ENCODE measurements at regions not wholly inside any gene's neighbourhood (a gene's known extent, or its start where the extent isn't known, plus 50 kb on each side); places are given as distances from the start of the nearest gene placed in this dataset.
A peak's percentile ranks its signal among the peaks of the same experiment; 100 is the strongest.

DNA sequence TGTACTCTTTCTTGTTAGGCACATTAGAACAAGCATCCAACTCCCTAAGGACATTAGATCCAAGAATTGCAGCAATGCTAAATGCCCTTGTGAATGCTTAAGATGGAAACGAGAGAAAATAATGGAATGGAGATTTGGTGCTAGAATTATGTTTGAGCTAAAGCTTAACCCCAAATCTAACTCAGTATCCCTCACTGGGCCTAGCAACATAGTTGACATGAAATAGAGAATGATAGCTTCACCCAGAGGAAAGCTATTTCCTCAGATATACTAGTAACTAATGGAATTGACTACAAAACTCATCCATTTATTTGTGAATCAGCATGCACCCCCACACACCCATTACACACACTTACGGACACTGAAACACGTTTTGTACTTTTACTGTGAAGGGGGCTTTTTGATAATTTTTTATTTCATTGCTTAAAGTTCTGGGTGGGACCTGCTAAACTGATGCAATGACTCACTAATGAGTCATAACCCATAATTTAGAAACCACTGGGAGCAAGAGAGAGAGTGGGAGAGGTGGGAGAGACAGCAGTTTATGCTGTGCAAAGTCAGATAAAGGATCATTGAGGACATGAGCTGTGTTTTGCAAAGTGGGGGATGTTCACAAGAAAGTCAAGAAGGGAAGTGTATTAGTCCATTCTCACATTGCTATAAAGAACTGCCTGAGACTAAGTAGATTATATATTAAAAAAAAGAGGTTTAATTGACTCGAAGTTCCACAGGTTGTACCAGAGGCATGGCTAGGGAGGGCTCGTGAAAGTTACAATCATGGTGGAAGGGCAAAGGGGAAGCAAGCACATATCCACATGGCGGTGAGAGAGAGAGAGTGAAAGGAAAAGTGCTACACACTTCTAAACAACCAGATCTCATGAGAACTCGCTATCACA lies 382.7 kb downstream of the SFMBT2 start (continued):
- TF ChIP-seq ZNF57 (CRISPR knock-in tag; IDR thresholded peaks at IDR 0.05) (no peak), SMARCA5 (IDR thresholded peaks at IDR 0.05) (peak; percentile 92; the same call in 1 of the 2 replicates), ILF3 (IDR thresholded peaks at IDR 0.05; ENCODE audit: borderline replicate concordance) (peak; percentile 19; the same call in 1 of the 2 replicates), GATAD2A (IDR thresholded peaks at IDR 0.05) (peak; percentile 71), ZNF23 (CRISPR knock-in tag; IDR thresholded peaks at IDR 0.05) (peak; percentile 7; the same call in 1 of the 2 replicates), EP400 (IDR thresholded peaks at IDR 0.05) (peak; percentile 84), JUND (IDR thresholded peaks at IDR 0.05; ENCODE audit: borderline replicate concordance, low read depth, low read length) (peak; percentile 100), JUND (tag; IDR thresholded peaks at IDR 0.05; ENCODE audit: borderline replicate concordance, low read depth, low read length) (peak; percentile 99), POLR2AphosphoS2 (IDR thresholded peaks at IDR 0.05; ENCODE audit: low read length) (no peak), ZNF311 (CRISPR knock-in tag; IDR thresholded peaks at IDR 0.05) (peak; percentile 25; the same call in 1 of the 2 replicates), RAD51 (IDR thresholded peaks at IDR 0.05; ENCODE audit: borderline replicate concordance, low read depth) (no peak), ATF1 (CRISPR knock-in tag; IDR thresholded peaks at IDR 0.05) (no peak), ATF1 (tag; IDR thresholded peaks at IDR 0.05) (peak; percentile 80), ESRRA (IDR thresholded peaks at IDR 0.05; ENCODE audit: borderline replicate concordance, low read depth) (peak; percentile 74; the same call in 1 of the 2 replicates), BACH1 (tag; IDR thresholded peaks at IDR 0.05) (0 out of 2 replicates have a peak, but pooled peaks have one; percentile 15), STAT5A (IDR thresholded peaks at IDR 0.05; ENCODE audit: borderline replicate concordance, low read length) (peak; percentile 81), SAP30 (IDR thresholded peaks at IDR 0.05; ENCODE audit: borderline replicate concordance, insufficient read depth, low read depth, low read length, poor library complexity, severe bottlenecking) (no peak), ZNF707 (CRISPR knock-in tag; conservative IDR thresholded peaks at IDR 0.05) (no peak), ILK (tag; IDR thresholded peaks at IDR 0.05; ENCODE audit: borderline replicate concordance, low read depth) (no peak), CHD4 (IDR thresholded peaks at IDR 0.05; ENCODE audit: insufficient read depth, insufficient replicate concordance, low read depth, low read length, poor library complexity, severe bottlenecking) (no peak), NELFE (IDR thresholded peaks at IDR 0.05; ENCODE audit: insufficient read depth, insufficient read length) (no peak), POLR2B (IDR thresholded peaks at IDR 0.05; ENCODE audit: low read depth, partially characterized antibody) (peak; percentile 25), NFE2 (IDR thresholded peaks at IDR 0.05; ENCODE audit: low read depth) (peak; percentile 61; the same call in 1 of the 2 replicates)
- TF ChIP-seq, protein P1, sequence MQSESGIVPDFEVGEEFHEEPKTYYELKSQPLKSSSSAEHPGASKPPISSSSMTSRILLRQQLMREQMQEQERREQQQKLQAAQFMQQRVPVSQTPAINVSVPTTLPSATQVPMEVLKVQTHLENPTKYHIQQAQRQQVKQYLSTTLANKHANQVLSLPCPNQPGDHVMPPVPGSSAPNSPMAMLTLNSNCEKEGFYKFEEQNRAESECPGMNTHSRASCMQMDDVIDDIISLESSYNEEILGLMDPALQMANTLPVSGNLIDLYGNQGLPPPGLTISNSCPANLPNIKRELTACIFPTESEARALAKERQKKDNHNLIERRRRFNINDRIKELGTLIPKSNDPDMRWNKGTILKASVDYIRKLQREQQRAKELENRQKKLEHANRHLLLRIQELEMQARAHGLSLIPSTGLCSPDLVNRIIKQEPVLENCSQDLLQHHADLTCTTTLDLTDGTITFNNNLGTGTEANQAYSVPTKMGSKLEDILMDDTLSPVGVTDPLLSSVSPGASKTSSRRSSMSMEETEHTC (IDR thresholded peaks at IDR 0.05) = no peak
- TF ChIP-seq, protein P2, sequence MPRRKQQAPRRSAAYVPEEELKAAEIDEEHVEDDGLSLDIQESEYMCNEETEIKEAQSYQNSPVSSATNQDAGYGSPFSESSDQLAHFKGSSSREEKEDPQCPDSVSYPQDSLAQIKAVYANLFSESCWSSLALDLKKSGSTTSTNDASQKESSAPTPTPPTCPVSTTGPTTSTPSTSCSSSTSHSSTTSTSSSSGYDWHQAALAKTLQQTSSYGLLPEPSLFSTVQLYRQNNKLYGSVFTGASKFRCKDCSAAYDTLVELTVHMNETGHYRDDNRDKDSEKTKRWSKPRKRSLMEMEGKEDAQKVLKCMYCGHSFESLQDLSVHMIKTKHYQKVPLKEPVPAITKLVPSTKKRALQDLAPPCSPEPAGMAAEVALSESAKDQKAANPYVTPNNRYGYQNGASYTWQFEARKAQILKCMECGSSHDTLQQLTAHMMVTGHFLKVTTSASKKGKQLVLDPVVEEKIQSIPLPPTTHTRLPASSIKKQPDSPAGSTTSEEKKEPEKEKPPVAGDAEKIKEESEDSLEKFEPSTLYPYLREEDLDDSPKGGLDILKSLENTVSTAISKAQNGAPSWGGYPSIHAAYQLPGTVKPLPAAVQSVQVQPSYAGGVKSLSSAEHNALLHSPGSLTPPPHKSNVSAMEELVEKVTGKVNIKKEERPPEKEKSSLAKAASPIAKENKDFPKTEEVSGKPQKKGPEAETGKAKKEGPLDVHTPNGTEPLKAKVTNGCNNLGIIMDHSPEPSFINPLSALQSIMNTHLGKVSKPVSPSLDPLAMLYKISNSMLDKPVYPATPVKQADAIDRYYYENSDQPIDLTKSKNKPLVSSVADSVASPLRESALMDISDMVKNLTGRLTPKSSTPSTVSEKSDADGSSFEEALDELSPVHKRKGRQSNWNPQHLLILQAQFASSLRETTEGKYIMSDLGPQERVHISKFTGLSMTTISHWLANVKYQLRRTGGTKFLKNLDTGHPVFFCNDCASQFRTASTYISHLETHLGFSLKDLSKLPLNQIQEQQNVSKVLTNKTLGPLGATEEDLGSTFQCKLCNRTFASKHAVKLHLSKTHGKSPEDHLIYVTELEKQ (CRISPR knock-in tag; IDR thresholded peaks at IDR 0.05) = no peak
